Brain microvascular endothelial cell (primary cell): ENCODE measurements at regions not wholly inside any gene's neighbourhood (a gene's known extent, or its start where the extent isn't known, plus 50 kb on each side); places are given as distances from the start of the nearest gene placed in this dataset.

ENCODE experiments used
- DNase-seq: peaks from one replicate; pipeline ENCODE4 v3.0.0-alpha.2; 2020
- H3K27ac ChIP-seq: fragments of 250-450 bp; sonication (Bioruptor Pico); 2 replicates; pipeline ENCODE4 v1.5.1; 2020; ENCODE audit warnings: mild to moderate bottlenecking, moderate library complexity
- H3K27me3 ChIP-seq: fragments of 250-450 bp; sonication (Bioruptor Pico); replicated peaks from 2 replicates; pipeline ENCODE4 v1.5.1; 2020; ENCODE audit warnings: mild to moderate bottlenecking
- H3K36me3 ChIP-seq: fragments of 250-450 bp; sonication (Bioruptor Pico); replicated peaks from 2 replicates; pipeline ENCODE4 v1.5.1; 2020; ENCODE audit warnings: mild to moderate bottlenecking
- H3K4me3 ChIP-seq: 2 replicates; pipeline ENCODE4 v1.5.1; 2011; ENCODE audit warnings: low read depth, mild to moderate bottlenecking, control low read depth, low read length, moderate library complexity
- in situ Hi-C: cut with HindIII; loops from 2 replicates; pipeline ENCODE4 v1.10.0; 2017; ENCODE audit warnings: low sequenced_read_pairs, low pct_ligation_motif_present
- TF ChIP-seq, protein P1 (sequence below): IDR thresholded peaks from 2 replicates; pipeline ENCODE4 v1.5.1; 2011; ENCODE audit warnings: low read depth, mild to moderate bottlenecking, moderate library complexity, low read length, control low read depth, inconsistent platforms; ENCODE audit errors: missing control alignments

DNA sequence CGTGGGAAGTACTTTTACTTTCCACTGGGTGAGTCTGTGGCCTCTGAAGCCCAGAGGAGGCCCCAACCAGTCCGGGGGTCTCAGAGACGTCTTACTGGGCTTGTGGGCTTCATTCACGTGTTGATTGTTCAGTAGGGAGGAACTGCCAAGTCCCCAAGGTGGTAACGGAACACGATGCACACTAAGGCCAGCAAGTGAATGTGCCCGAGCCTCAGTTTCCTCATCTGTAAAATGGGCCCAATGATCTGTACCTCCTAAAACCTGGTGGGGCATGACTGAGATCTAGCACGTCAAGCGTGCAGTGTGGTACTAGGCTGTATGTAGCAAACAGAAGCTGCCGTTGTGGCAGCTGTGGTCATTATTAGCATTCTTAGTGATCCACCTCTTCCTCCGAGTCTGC is 499.1 kb downstream of the MN1 start:
- no peaks in the 10 kb centered on the region for H3K36me3 ChIP-seq
- TF ChIP-seq, protein P1, sequence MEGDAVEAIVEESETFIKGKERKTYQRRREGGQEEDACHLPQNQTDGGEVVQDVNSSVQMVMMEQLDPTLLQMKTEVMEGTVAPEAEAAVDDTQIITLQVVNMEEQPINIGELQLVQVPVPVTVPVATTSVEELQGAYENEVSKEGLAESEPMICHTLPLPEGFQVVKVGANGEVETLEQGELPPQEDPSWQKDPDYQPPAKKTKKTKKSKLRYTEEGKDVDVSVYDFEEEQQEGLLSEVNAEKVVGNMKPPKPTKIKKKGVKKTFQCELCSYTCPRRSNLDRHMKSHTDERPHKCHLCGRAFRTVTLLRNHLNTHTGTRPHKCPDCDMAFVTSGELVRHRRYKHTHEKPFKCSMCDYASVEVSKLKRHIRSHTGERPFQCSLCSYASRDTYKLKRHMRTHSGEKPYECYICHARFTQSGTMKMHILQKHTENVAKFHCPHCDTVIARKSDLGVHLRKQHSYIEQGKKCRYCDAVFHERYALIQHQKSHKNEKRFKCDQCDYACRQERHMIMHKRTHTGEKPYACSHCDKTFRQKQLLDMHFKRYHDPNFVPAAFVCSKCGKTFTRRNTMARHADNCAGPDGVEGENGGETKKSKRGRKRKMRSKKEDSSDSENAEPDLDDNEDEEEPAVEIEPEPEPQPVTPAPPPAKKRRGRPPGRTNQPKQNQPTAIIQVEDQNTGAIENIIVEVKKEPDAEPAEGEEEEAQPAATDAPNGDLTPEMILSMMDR, result no peak
- no peak for DNase-seq
- no peak overlapping the region for H3K4me3 ChIP-seq
- H3K27ac ChIP-seq, result no peak overlapping the region
- in situ Hi-C loops, result no loop called here
- H3K27me3 ChIP-seq, result no peaks in the 10 kb centered on the region

GRCh38 chr22:27303718-27304117 is 497.8 kb downstream of the MN1 start:
- DNase-seq, result no peak
- in situ Hi-C loops, result no loop called here
- H3K27me3 ChIP-seq, result no peaks in the 10 kb centered on the region
- no peak overlapping the region for H3K4me3 ChIP-seq
- no peaks in the 10 kb centered on the region for H3K36me3 ChIP-seq
- TF ChIP-seq, protein P1, result no peak
- H3K27ac ChIP-seq, result no peak overlapping the region

- DNase-seq, result no peak
- TF ChIP-seq, protein P1, result no peak
- Histone ChIP-seq H3K4me3 (no peak overlapping the region), H3K36me3 (no peaks in the 10 kb centered on the region), H3K27ac (no peak overlapping the region), H3K27me3 (no peaks in the 10 kb centered on the region)
- in situ Hi-C loops, result no loop called here
Observed at GRCh38 chr22:27306771-27307170, 494.8 kb downstream of the MN1 start.

- TF ChIP-seq, protein P1, result no peak
- in situ Hi-C loops, result no loop called here
- Histone ChIP-seq H3K27ac (no peak overlapping the region), H3K4me3 (no peak overlapping the region), H3K36me3 (no peaks in the 10 kb centered on the region), H3K27me3 (no peaks in the 10 kb centered on the region)
- no peak for DNase-seq
Observed at GRCh38 chr22:27307545-27308247, 493.9 kb downstream of the MN1 start.

DNA sequence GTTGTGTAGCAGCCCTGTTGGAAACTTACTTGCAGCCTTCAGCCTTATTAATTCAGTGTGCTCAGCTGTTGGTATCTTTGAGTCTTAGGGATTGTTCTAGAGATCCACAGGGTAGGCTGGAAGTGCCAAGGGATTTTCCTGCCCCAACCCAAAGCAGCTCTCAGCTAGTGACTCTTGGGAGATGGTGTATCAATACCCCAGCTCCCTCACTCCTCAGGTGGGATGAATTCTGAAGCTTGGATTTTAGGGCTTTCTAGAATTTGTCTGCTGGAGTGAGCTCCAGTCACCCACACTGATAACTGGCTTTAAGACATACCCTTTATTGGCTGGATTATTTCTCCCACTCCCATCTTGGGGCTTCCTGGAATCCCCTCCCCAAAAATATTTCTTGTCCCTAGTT is 493.0 kb downstream of the MN1 start:
- Histone ChIP-seq H3K27me3 (no peaks in the 10 kb centered on the region), H3K36me3 (no peaks in the 10 kb centered on the region), H3K27ac (no peak overlapping the region), H3K4me3 (no peak overlapping the region)
- no peak for DNase-seq
- in situ Hi-C loops, result no loop called here
- TF ChIP-seq, protein P1, result no peak

DNA sequence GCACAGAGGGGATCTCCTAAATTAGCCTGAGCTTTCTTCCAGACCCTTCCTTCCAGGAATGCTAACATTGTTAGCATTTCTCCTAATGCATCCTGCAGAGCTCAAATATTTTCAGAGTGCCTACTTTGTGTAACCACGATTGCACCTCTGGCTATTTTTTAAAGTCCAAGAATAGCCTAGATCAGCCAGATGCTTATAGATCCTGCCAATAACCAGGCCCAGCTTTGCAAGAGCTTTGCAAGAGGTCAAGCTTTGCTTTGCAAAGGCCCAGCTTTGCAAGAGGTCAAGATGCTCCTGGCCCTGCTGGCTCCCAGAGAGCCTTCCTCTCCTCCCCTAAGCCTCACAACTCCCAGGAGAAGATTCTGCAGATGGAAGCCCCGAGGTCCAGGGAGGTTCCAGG is 491.9 kb downstream of the MN1 start:
- H3K27me3 ChIP-seq, result no peaks in the 10 kb centered on the region
- no peak overlapping the region for H3K4me3 ChIP-seq
- DNase-seq, result no peak
- H3K36me3 ChIP-seq, result no peaks in the 10 kb centered on the region
- no peak overlapping the region for H3K27ac ChIP-seq
- TF ChIP-seq, protein P1, result no peak
- in situ Hi-C loops, result no loop called here
